HL-60 (cell line): ENCODE measurements at regions not wholly inside any gene's neighbourhood (a gene's known extent, or its start where the extent isn't known, plus 50 kb on each side); places are given as distances from the start of the nearest gene placed in this dataset.

Source experiments
- DNase-seq, 2 experiments: peaks; one replicate each; pipeline ENCODE4 v3.0.0-alpha.2; 2010 to 2020; ENCODE audit warnings: low read depth in 1 of 2, low spot score in 1 of 2
- H3K27ac ChIP-seq: fragments of 250-450 bp; sonication (Bioruptor Pico); replicated peaks from 2 replicates; pipeline ENCODE4 v1.5.1; 2020; ENCODE audit warnings: mild to moderate bottlenecking, moderate library complexity
- H3K27me3 ChIP-seq: fragments of 250-450 bp; sonication (Bioruptor Pico); 2 replicates; pipeline ENCODE4 v1.5.1; 2021; ENCODE audit warnings: mild to moderate bottlenecking, moderate library complexity; ENCODE audit not compliant: insufficient read depth, poor library complexity, severe bottlenecking
- H3K4me3 ChIP-seq: replicated peaks from 2 replicates; pipeline ENCODE4 v1.5.1; 2011; ENCODE audit warnings: mild to moderate bottlenecking, control low read depth, low read length; ENCODE audit not compliant: insufficient read depth
- CTCF ChIP-seq: IDR thresholded peaks from one replicate; pipeline ENCODE4 v1.5.1; 2011; ENCODE audit warnings: low read length, control low read depth, inconsistent platforms; ENCODE audit not compliant: insufficient read depth
- GABPA ChIP-seq: IDR thresholded peaks from 2 replicates; pipeline ENCODE4 v1.6.1; 2012; ENCODE audit warnings: low read depth
- POLR2AphosphoS5 ChIP-seq: IDR thresholded peaks from 2 replicates; pipeline ENCODE4 v1.6.1; 2012; ENCODE audit warnings: low read depth
- REST ChIP-seq: IDR thresholded peaks from 2 replicates; pipeline ENCODE4 v1.6.1; 2012; ENCODE audit warnings: low read depth; ENCODE audit not compliant: insufficient replicate concordance
- SPI1 ChIP-seq: IDR thresholded peaks from 2 replicates; pipeline ENCODE4 v1.6.1; 2012; ENCODE audit warnings: low read depth, mild to moderate bottlenecking, borderline replicate concordance

DNA sequence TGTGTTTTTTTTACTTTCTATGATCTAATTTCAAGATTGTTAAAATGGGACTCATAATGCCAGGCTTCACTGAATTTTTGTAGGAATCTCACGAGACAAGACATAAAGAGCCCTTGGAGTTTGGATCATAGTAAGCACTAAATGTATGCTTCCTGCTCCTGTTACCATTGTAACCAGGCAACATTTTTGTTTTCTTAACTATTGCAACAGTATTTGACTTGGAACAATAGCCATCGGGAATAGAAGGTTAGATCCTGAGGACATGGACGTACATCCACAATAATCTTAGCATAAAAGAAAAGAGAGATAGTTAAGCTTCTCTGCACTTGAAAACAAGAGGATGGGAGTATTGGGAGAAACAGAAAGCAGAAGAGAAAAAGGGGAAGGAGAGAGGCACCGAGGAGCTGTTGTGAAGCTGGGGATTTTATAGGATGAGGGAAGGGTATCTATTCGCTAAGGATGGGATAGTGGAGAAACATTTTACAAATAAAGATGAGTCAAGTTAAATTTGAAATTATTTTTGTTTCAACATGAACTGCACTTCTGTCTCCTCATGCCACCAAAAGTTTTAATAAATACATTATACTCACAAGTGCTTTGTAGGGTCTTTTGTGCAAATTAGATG is 131.4 kb downstream of the TMCO5A start:
- H3K27ac ChIP-seq: no peak overlapping the region
- DNase-seq: no peak

DNA sequence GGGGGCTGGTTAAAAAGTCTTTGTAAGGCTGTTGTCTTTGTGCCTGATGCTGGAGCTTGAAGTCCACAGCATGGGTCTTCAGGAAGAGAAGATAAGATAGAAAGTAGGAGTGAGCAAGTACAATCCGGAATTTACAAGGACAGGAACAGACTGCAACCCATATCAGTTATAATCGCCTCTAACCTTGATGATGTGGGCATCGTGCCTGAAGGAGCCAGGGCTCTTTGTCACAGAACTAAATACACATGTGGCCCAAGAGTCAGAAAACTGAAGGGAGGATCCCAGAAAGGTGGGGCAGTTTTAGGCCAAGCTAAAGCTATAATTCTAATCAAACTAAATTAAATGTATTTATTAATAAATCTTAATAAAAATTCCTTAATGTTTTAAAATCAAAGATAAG is 132.2 kb downstream of the TMCO5A start:
- no peak for DNase-seq
- TF ChIP-seq GABPA (no peak), SPI1 (no peak), CTCF (no peak), POLR2AphosphoS5 (no peak), REST (no peak)
- H3K4me3 ChIP-seq: no peak overlapping the region

More for the DNA sequence above, 131.4 kb downstream of the TMCO5A start:
- TF ChIP-seq GABPA (no peak), POLR2AphosphoS5 (no peak), CTCF (no peak), SPI1 (no peak), REST (no peak)
- no peaks in the 10 kb centered on the region for H3K27me3 ChIP-seq
- no peak overlapping the region for H3K4me3 ChIP-seq

DNA sequence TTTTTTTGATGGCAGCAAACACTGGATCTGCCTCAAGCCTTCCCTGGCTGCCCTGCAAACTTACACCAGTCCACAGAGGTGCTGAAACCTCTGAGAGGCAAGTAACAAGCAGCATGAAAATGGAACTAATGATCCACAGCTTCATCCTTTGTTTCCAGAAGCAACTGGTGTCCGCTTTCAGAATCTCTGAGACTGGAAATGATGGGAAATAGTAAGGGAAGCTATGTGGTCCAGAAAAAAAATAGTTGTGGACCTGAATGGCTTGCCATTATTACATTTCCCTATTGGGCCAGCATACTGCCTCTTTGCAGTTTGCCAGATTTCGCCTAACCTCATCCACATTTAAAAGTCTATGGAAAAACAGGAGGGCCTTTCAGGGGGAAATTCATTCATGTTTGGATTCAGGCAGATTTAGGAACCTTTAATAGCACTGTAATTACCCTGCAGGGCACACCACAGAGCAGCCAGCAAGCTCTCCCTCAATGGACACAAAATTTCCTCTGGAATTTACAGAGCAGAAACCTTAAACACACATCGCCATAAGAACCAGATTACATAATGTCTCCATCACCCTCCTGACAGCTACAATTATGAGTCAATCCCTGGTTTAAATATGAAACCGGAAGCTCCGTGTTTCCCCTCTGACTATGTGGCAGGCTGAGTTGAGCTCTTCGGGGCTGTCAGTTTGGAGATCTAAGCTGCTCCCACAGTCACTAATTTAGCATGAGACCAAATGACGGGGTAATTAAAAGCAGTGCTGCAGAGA is 134.4 kb downstream of the TMCO5A start:
- Histone ChIP-seq H3K27ac (no peak overlapping the region), H3K4me3 (no peak overlapping the region), H3K27me3 (peaks cover 12% of the 10 kb centered on the region)
- DNase-seq: peak in 1 of 2 experiments; percentile 48
- TF ChIP-seq REST (no peak), POLR2AphosphoS5 (no peak), GABPA (no peak), CTCF (no peak)

More for the DNA sequence above, 132.2 kb downstream of the TMCO5A start:
- no peak overlapping the region for H3K27ac ChIP-seq
- H3K27me3 ChIP-seq: no peaks in the 10 kb centered on the region
